CD14-positive monocyte (primary cell): ENCODE measurements at regions not wholly inside any gene's neighbourhood (a gene's known extent, or its start where the extent isn't known, plus 50 kb on each side); places are given as distances from the start of the nearest gene placed in this dataset.

Source experiments
- DNase-seq, 3 donors: peaks; one replicate each; pipeline ENCODE4 v3.0.0-alpha.2; 2011 to 2022
- H2AFZ ChIP-seq: 2 replicates; pipeline ENCODE4 v1.6.0; 2012; ENCODE audit warnings: mild to moderate bottlenecking, low read depth, low read length, inconsistent platforms; ENCODE audit not compliant: insufficient read depth, poor library complexity, severe bottlenecking
- H3K27ac ChIP-seq, 2 donors: 1 replicate in 1 of 2; 2 replicates in 1 of 2; pipeline ENCODE4 v1.5.1; 2012 to 2013; ENCODE audit warnings: low read length in 2 of 2, control low read depth in 1 of 2, inconsistent platforms in 1 of 2, low read depth in 1 of 2, mild to moderate bottlenecking in 1 of 2
- H3K27me3 ChIP-seq, 2 donors: one replicate each; pipeline versions ENCODE4 v1.6.0 to v1.6.1; 2011 to 2013; ENCODE audit warnings: low read length in 2 of 2; ENCODE audit not compliant: control insufficient read depth in 2 of 2, insufficient read depth in 2 of 2
- H3K36me3 ChIP-seq, 2 donors: replicated peaks in 1 of 2; 1 replicate in 1 of 2; 2 replicates in 1 of 2; pipeline versions ENCODE4 v1.5.1 to v1.6.1; 2012 to 2013; ENCODE audit warnings: low read length in 2 of 2, control low read depth in 1 of 2, inconsistent platforms in 1 of 2, mild to moderate bottlenecking in 1 of 2; ENCODE audit not compliant: insufficient read depth in 2 of 2, control insufficient read depth in 1 of 2
- H3K4me1 ChIP-seq, 2 donors: 1 replicate in 1 of 2; 2 replicates in 1 of 2; pipeline versions ENCODE4 v1.5.1 to v1.6.1; 2012 to 2013; ENCODE audit warnings: low read length in 2 of 2, control low read depth in 1 of 2, inconsistent platforms in 1 of 2, mild to moderate bottlenecking in 1 of 2, moderate library complexity in 1 of 2; ENCODE audit not compliant: insufficient read depth in 2 of 2, control insufficient read depth in 1 of 2
- H3K4me2 ChIP-seq: replicated peaks from 2 replicates; pipeline ENCODE3; 2012; ENCODE audit warnings: low read length, moderate library complexity, mild to moderate bottlenecking; ENCODE audit not compliant: poor library complexity, severe bottlenecking; ENCODE audit errors: extremely low read depth
- H3K4me3 ChIP-seq, 3 experiments: fragments of 200-600 bp in 1 of 3; sonication (generic) in 1 of 3; replicated peaks in 1 of 3; 1 replicate in 2 of 3; 2 replicates in 1 of 3; pipeline ENCODE4 v1.5.1; 2011 to 2013; ENCODE audit warnings: low read length in 3 of 3, mild to moderate bottlenecking in 3 of 3, control low read depth in 2 of 3, low read depth in 2 of 3, inconsistent platforms in 1 of 3, moderate library complexity in 1 of 3
- H3K79me2 ChIP-seq: 2 replicates; pipeline ENCODE4 v1.6.0; 2012; ENCODE audit warnings: mild to moderate bottlenecking, control low read depth, inconsistent platforms, low read length, moderate library complexity; ENCODE audit not compliant: insufficient read depth
- H3K9ac ChIP-seq: 2 replicates; pipeline ENCODE4 v1.6.0; 2017; ENCODE audit warnings: low read length, mild to moderate bottlenecking; ENCODE audit not compliant: insufficient read depth, poor library complexity, severe bottlenecking
- H3K9me3 ChIP-seq, 2 donors: replicated peaks in 1 of 2; 1 replicate in 1 of 2; 2 replicates in 1 of 2; pipeline versions ENCODE4 v1.5.1 to v1.6.1; 2012 to 2013; ENCODE audit warnings: low read length in 2 of 2, control low read depth in 1 of 2; ENCODE audit not compliant: control insufficient read depth in 1 of 2, insufficient read depth in 1 of 2
- H4K20me1 ChIP-seq: 2 replicates; pipeline ENCODE4 v1.6.0; 2012; ENCODE audit warnings: mild to moderate bottlenecking, low read length, control low read depth, moderate library complexity; ENCODE audit not compliant: insufficient read depth
- H3K27ac Mint-ChIP-seq, 7 donors: one replicate each; pipeline ENCODE4 v1.8.0; 2020; ENCODE audit warnings: mild to moderate bottlenecking in 7 of 7, mixed read lengths in 7 of 7, moderate library complexity in 6 of 7, inconsistent platforms in 2 of 7
- H3K27me3 Mint-ChIP-seq, 3 donors: one replicate each; pipeline ENCODE4 v1.8.0; 2021 to 2022; ENCODE audit warnings: low read depth in 3 of 3, mild to moderate bottlenecking in 3 of 3, mixed read lengths in 3 of 3, moderate library complexity in 3 of 3, inconsistent platforms in 1 of 3
- H3K36me3 Mint-ChIP-seq, 2 donors: one replicate each; pipeline ENCODE4 v1.8.0; 2020; ENCODE audit warnings: mixed read lengths in 2 of 2, inconsistent platforms in 1 of 2, mild to moderate bottlenecking in 1 of 2
- H3K4me1 Mint-ChIP-seq: one replicate; pipeline ENCODE4 v1.8.0; 2020; ENCODE audit warnings: mild to moderate bottlenecking, mixed read lengths
- H3K4me3 Mint-ChIP-seq, 2 donors: one replicate each; pipeline ENCODE4 v1.8.0; 2020; ENCODE audit warnings: mild to moderate bottlenecking in 2 of 2, mixed read lengths in 2 of 2, moderate library complexity in 1 of 2
- H3K9me3 Mint-ChIP-seq, 7 donors: one replicate each; pipeline ENCODE4 v1.8.0; 2020 to 2022; ENCODE audit warnings: mixed read lengths in 7 of 7, mild to moderate bottlenecking in 6 of 7, moderate library complexity in 6 of 7, inconsistent platforms in 2 of 7
- WGBS: methylation state at CpG from one replicate; pipeline ENCODE4 v1.1.5; 2013; ENCODE audit warnings: missing lambda C conversion rate; ENCODE audit not compliant: insufficient coverage; 5-methylcytosine and 5-hydroxymethylcytosine counted together
- intact Hi-C, 2 donors: fragments of 100-400 bp; cut with micrococcal nuclease; formaldehyde crosslinking; loops; one replicate each; pipeline versions ENCODE4 v1.15.0 to v1.15.1; 2023
- TF ChIP-seq, protein P1 (sequence below): fragments of 200-600 bp; IDR thresholded peaks from one replicate; pipeline ENCODE4 v1.8.0; 2022; ENCODE audit warnings: antibody characterized with exemption, mild to moderate bottlenecking

DNA sequence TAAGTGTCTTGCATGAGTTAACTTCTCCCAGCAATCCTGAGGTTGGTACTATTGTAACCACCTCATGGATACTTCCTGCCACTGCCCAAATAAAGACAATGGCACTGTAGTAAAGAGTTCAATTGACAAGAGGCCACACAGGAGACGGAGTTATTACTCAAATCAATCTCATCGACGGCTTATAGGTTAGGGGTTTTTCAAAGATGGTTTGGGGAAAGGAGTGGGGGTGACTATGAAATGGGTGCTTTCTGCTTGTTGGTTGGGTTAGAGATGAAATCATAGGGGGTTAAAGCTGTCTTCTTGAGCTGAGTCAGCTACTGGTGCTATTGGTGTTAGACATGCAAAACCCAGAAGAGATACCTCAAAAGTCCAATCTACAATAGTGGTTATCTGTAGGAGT lies 1258.0 kb upstream of the ZEB2 start:
- Mint-ChIP-seq H3K27me3 (no peaks in the 10 kb centered on the region), H3K4me1 (peaks cover 2% of the 10 kb centered on the region), H3K9me3 (peaks cover 0 to 14% (median 4%) of the 10 kb centered on the region in 7 donors), H3K4me3 (no peak overlapping the region), H3K27ac (no peak overlapping the region), H3K36me3 (no peaks in the 10 kb centered on the region)
- DNase-seq, result no peak
- no peak overlapping the region for H2AFZ ChIP-seq
- no peaks in the 10 kb centered on the region for H4K20me1 ChIP-seq
- intact Hi-C loops, result no loop called here
- no peaks in the 10 kb centered on the region for H3K27me3 ChIP-seq
- WGBS, result 94% methylated on average over 3 of the region's 3 CpGs
- no peak overlapping the region for H3K27ac ChIP-seq
- H3K4me2 ChIP-seq, result no peak overlapping the region
- H3K9ac ChIP-seq, result no peak overlapping the region
- no peak overlapping the region for H3K4me3 ChIP-seq
- no peaks in the 10 kb centered on the region for H3K9me3 ChIP-seq
- no peaks in the 10 kb centered on the region for H3K4me1 ChIP-seq
- TF ChIP-seq, protein P1, sequence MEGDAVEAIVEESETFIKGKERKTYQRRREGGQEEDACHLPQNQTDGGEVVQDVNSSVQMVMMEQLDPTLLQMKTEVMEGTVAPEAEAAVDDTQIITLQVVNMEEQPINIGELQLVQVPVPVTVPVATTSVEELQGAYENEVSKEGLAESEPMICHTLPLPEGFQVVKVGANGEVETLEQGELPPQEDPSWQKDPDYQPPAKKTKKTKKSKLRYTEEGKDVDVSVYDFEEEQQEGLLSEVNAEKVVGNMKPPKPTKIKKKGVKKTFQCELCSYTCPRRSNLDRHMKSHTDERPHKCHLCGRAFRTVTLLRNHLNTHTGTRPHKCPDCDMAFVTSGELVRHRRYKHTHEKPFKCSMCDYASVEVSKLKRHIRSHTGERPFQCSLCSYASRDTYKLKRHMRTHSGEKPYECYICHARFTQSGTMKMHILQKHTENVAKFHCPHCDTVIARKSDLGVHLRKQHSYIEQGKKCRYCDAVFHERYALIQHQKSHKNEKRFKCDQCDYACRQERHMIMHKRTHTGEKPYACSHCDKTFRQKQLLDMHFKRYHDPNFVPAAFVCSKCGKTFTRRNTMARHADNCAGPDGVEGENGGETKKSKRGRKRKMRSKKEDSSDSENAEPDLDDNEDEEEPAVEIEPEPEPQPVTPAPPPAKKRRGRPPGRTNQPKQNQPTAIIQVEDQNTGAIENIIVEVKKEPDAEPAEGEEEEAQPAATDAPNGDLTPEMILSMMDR, result no peak
- no peaks in the 10 kb centered on the region for H3K79me2 ChIP-seq
- no peaks in the 10 kb centered on the region for H3K36me3 ChIP-seq

DNA sequence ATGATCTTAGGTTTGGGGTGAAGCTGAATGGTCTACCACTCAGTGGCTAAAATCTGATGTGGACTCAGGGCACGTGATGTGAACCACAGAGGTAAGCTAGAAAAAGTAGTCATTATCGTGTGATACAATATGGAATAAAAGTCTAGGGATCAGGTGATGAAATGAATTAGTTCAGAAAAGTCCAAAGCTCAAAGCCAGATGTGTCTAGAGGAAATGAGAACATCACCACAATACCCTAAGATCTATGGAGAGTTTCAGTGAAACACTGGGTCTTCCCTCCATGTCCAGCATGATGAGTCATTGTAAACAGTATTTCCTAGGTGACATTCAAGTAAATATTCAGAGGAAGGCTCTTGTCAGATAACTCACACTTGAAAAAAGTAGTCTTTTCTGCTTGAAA lies 1257.4 kb upstream of the ZEB2 start:
- intact Hi-C loops, result no loop called here
- Histone ChIP-seq H3K9me3 (no peaks in the 10 kb centered on the region), H3K36me3 (no peaks in the 10 kb centered on the region), H3K4me2 (no peak overlapping the region), H3K79me2 (no peaks in the 10 kb centered on the region), H4K20me1 (no peaks in the 10 kb centered on the region), H3K27me3 (no peaks in the 10 kb centered on the region), H3K4me1 (no peaks in the 10 kb centered on the region), H3K9ac (no peak overlapping the region), H3K27ac (no peak overlapping the region), H2AFZ (no peak overlapping the region), H3K4me3 (no peak overlapping the region)
- H3K27ac Mint-ChIP-seq, result no peak overlapping the region
- H3K4me1 Mint-ChIP-seq, result peaks cover 2% of the 10 kb centered on the region
- peaks cover 0 to 1% (median 0%) of the 10 kb centered on the region in 3 donors for H3K27me3 Mint-ChIP-seq
- peak in 2 of 3 donors; percentile 7 to 58 for DNase-seq
- no CpG with 5 or more reads among the region's 2 CpGs for WGBS
- peaks cover 0 to 8% (median 1%) of the 10 kb centered on the region in 7 donors for H3K9me3 Mint-ChIP-seq
- TF ChIP-seq, protein P1, result no peak
- H3K36me3 Mint-ChIP-seq, result no peaks in the 10 kb centered on the region
- no peak overlapping the region for H3K4me3 Mint-ChIP-seq
